ENCODE measurements at regions not wholly inside any gene's neighbourhood (a gene's known extent, or its start where the extent isn't known, plus 50 kb on each side); places are given as distances from the start of the nearest gene placed in this dataset.

- TF ChIP-seq CTCF (IDR thresholded peaks at IDR 0.05) (no peak), EZH2 (IDR thresholded peaks at IDR 0.05) (no peak), EZH2phosphoT487 (IDR thresholded peaks at IDR 0.05) (no peak)
These were observed 609.9 kb upstream of the CITED2 start for GRCh38 chr6:139984317-139984716.
